ENCODE measurements at regions not wholly inside any gene's neighbourhood (a gene's known extent, or its start where the extent isn't known, plus 50 kb on each side); places are given as distances from the start of the nearest gene placed in this dataset.

DNA sequence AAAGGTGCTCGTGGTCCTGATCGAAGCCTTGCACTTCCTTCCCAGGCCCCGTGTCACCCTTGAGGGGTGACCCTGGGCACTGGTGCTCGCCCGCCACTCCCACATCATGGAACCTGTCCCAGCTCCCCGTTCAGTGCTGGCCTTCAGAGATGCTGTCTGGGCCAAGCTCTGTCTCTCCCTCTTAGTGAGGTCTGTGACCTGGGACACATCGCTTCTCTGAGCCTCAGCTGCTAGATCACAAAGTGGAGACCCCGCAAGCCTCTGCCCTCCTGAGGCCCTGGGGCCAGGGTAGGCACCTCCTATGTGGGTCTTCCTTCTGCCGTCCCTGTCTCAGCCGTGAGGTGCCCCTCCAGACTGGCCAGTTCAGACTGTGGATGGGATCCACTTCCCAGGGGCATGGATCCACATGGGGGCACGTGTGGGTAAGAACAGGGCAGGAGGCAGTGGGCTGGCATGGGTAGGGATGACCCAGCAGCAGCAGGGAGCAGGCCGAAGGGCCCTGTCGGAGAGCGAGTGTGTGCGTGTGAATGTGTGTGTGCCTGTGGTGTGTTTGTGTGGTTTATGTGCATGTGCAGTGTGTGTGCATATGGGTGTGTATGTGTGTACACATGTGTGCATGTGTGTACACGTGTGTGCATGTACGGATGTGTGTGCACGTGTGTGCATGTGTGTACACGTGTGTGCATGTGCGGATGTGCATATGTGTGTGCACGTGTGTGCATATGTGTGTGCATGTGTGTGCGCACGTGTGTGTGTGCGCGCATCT, 1073.7 kb downstream of the BRD1 start (continued):
- TF ChIP-seq, protein P1, sequence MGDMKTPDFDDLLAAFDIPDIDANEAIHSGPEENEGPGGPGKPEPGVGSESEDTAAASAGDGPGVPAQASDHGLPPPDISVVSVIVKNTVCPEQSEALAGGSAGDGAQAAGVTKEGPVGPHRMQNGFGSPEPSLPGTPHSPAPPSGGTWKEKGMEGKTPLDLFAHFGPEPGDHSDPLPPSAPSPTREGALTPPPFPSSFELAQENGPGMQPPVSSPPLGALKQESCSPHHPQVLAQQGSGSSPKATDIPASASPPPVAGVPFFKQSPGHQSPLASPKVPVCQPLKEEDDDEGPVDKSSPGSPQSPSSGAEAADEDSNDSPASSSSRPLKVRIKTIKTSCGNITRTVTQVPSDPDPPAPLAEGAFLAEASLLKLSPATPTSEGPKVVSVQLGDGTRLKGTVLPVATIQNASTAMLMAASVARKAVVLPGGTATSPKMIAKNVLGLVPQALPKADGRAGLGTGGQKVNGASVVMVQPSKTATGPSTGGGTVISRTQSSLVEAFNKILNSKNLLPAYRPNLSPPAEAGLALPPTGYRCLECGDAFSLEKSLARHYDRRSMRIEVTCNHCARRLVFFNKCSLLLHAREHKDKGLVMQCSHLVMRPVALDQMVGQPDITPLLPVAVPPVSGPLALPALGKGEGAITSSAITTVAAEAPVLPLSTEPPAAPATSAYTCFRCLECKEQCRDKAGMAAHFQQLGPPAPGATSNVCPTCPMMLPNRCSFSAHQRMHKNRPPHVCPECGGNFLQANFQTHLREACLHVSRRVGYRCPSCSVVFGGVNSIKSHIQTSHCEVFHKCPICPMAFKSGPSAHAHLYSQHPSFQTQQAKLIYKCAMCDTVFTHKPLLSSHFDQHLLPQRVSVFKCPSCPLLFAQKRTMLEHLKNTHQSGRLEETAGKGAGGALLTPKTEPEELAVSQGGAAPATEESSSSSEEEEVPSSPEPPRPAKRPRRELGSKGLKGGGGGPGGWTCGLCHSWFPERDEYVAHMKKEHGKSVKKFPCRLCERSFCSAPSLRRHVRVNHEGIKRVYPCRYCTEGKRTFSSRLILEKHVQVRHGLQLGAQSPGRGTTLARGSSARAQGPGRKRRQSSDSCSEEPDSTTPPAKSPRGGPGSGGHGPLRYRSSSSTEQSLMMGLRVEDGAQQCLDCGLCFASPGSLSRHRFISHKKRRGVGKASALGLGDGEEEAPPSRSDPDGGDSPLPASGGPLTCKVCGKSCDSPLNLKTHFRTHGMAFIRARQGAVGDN (CRISPR knock-in tag; IDR thresholded peaks at IDR 0.05): no peak
- no peak for TF ChIP-seq ZNF317 (CRISPR knock-in tag; IDR thresholded peaks at IDR 0.05)

DNA sequence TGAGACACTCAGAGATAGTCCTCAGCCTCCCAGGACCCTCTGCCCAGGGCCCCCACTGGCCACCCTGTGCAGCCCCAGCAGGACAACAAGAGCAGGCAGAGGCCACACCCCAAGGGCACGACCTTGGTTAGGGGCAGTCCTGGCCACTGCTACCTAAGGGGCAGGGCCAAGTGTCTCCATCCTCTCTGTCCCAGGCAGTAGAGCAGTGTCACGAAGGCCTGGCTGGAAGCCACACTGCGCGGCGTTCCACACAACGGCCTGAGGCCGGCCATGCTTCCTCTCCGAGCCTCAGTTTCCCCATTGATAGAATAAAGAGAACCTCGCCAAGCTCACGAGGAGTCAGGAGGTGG, 1074.3 kb downstream of the BRD1 start:
- Histone ChIP-seq H3K4me1 (ENCODE audit: insufficient read depth, low read length) (no peaks in the 10 kb centered on the region), H2AFZ (ENCODE audit: low read length) (no peak overlapping the region), H3K36me3 (replicated peaks in 1 of 2; ENCODE audit: control insufficient read depth in 1 of 2, insufficient read depth in 2 of 2, low read length in 2 of 2) (peaks cover 0 to 3% of the 10 kb centered on the region in 2 experiments; a peak in 2 of 5 replicates), H3K4me2 (ENCODE audit: low read depth, low read length) (no peak overlapping the region), H3K9ac (ENCODE audit: insufficient read depth, low read depth, low read length) (no peak overlapping the region), H3K27ac (ENCODE audit: extremely low read length, insufficient read depth, low read length) (no peak overlapping the region), H3K27me3 (ENCODE audit: control insufficient read depth in 1 of 2, insufficient read depth in 2 of 2, low read length in 2 of 2) (no peaks in the 10 kb centered on the region), H3K79me2 (ENCODE audit: insufficient read depth, low read length) (no peaks in the 10 kb centered on the region), H4K20me1 (ENCODE audit: insufficient read depth, low read length) (peaks cover 19% of the 10 kb centered on the region; the same call in 1 of the 2 replicates), H3K4me3 (replicated peaks in 1 of 3; ENCODE audit: insufficient read depth in 1 of 3, low read depth in 2 of 3, low read length in 3 of 3) (no peak overlapping the region), H3K9me3 (ENCODE audit: low read length) (no peaks in the 10 kb centered on the region)
- ATAC-seq (no peak; the same call in 2 of the 3 replicates), FAIRE-seq (no peak), DNase-seq (ENCODE audit: low spot score) (no peak)
- in situ Hi-C loops (cut with HindIII; ENCODE audit: extremely low pct_ligation_motif_present, low pct_unique_long_range_greater_than_20kb): no loop called here
- ChIA-PET CTCF (ENCODE audit: low intra/inter-chr PET ratio, low total read pairs) (no interaction called here), POLR2A (no interaction called here)
- BruUV-seq (replicated peaks): no TSS peak
- WGBS (ENCODE audit: low lambda C conversion rate): 81% methylated on average over 3 of the region's 10 CpGs
- intact Hi-C loops (cut with micrococcal nuclease; ENCODE audit: unreplicated experiment): no loop called here
- peak; percentile 32 for TF ChIP-seq AGO2 (optimal IDR thresholded peaks at IDR 0.05; ENCODE audit: low read depth, low read length)
- TF ChIP-seq NRL (CRISPR knock-in tag; IDR thresholded peaks at IDR 0.05; ENCODE audit: borderline replicate concordance): 0 out of 2 replicates have a peak, but pooled peaks have one; percentile 23
- no peak for TF ChIP-seq RARG (CRISPR knock-in tag; IDR thresholded peaks at IDR 0.05; ENCODE audit: low read depth)

Measured in HepG2 (cell line).